ENCODE measurements at regions not wholly inside any gene's neighbourhood (a gene's known extent, or its start where the extent isn't known, plus 50 kb on each side); places are given as distances from the start of the nearest gene placed in this dataset.

- no peak for DNase-seq
These were observed 68.0 kb upstream of the CYYR1 start for GRCh38 chr21:26641062-26641461.

- DNase-seq, result no peak
These were observed 64.2 kb upstream of the CYYR1 start for GRCh38 chr21:26637201-26637745.

- DNase-seq, result no peak
These were observed 62.6 kb upstream of the CYYR1 start for GRCh38 chr21:26635681-26636080.

DNA sequence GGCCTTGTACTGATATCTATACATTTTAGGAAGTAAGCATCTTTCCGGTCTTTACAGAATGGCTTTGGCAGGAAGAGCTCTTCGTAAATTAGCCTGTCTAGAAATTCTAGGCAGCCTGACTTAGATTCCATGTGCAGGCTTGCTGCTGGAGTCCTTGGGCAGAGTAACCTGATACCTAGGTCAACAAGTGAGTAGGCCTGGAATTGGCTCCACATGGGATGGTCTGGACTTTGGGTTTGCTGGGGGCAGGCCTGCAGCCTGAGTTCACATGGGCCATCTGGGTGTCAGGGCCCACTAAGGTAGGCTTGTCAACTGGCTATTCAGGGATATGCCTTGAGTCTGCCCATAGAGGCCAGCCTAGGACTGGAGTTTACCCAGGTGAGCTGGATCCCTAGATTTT lies 59.6 kb upstream of the CYYR1 start:
- no peak for DNase-seq

DNA sequence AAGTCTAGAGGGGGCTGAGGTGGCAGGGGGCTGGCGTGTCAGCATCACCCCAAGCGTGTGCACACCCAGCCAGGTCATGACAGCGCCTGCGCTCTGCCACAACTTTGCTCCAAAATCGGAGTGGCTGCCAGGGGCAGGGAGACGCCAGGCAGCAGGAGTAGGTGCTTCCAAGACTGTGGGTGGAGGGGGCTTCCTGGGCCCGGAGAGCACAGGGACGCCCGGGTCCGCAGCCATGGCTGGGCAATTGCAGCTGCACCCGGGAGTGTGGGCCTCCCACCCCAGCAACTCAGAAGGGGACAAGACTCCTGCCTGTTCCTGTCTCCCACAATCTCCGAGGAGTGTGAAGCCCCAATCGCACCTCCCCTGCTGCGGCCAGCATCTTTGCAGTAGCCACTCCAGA lies 53.1 kb upstream of the CYYR1 start:
- no peak for DNase-seq

- no peak for DNase-seq
These were observed 52.0 kb upstream of the CYYR1 start for GRCh38 chr21:26624983-26625519.

Data from suppressor macrophage treated with lipopolysaccharide for 1 hour (primary cell).